Mesenteric fat pad (tissue), 1 donor: ENCODE measurements at regions not wholly inside any gene's neighbourhood (a gene's known extent, or its start where the extent isn't known, plus 50 kb on each side); places are given as distances from the start of the nearest gene placed in this dataset.
"Not testable (repeated sequence)": the region's sequence is repeated elsewhere in the genome, so short reads cannot be mapped to it uniquely, and the experiment has no call there.

Source experiments
- DNase-seq: peaks from one replicate; pipeline ENCODE4 v3.0.0-alpha.2; 2020; ENCODE audit warnings: low spot score
- donor health status: DM: yes; HTN: yes; CAD: no.

DNA sequence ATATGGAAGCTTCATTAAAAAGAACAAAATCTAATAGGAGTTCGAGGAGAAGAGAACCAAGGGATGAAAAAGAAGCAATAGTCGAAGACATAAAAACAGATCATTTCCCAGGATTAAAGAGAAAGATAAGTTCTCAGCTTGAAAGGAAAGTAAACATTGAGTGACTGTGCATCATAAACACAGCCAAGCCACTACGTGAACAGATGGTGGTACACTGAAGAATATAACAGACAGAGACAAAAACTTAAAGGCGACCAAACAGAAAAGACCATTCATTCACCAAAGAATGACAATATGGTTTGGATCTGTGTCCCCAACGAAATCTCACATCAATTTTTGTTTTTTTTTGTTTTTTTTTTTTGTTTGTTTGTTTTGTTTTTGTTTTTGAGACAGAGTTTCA is 210.8 kb upstream of the LINGO1 start:
- DNase-seq: no peak

DNA sequence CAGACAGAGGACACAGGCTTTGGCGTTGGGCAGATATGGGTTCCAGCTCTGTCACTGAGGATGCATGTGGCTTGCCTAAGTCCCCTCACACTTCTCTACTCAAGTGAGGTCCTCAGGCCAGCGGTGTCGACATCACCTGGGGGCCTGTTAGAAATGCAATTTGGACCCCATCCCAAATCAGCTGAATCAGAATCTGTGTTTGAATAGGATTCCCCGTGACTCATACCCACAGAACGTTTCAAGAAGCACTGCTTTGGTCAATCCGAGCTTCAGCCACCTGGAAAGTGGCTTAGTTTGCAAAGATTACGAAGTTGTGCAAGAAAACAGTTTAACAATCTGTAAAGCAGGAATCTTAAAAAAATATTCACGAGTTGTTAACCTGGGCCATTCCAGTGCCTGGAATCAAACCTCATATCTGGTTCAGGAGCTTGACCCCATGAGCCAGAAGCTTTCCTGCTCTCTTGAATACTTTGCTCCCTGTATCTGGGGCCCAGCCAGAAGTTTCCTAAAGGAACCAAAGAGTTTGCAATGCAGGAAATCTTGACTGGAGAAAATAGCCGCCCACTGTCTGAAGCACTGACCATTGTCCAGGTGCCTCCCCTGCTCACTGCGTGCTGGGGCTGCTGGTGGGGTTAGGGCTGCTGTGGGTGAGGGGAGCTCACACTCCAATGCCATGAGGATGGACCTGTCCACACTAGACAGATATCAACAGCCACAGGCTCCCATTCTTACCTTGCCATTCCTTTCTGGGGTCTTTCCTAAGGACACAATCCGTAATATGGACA is 208.5 kb upstream of the LINGO1 start:
- no peak for DNase-seq

- no peak for DNase-seq
Measured at GRCh38 chr15:77839970-77840905, 207.5 kb upstream of the LINGO1 start.

- no peak for DNase-seq
Measured at GRCh38 chr15:77839456-77839855, 206.7 kb upstream of the LINGO1 start.

- DNase-seq: no peak
Measured at GRCh38 chr15:77838595-77838994, 205.9 kb upstream of the LINGO1 start.

DNA sequence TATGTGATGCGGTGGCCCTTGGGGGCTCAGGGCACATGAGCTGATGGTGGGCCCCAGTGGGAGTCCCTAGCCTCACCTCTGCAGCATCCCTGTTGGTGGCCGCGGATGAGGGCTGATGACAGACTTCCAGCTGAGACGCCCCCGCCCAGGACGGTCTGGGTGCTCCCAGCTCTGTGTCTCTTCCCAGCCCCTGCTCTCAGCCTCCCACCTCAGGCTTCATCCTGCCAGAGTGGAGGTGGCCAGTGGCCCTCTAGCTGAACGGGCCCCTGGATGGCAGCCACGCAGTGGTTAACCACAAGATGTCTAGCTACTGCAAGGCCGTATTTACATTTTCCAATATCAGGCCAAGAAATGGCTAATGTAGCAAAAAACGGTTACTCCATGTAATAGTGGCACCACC is 205.3 kb upstream of the LINGO1 start:
- no peak for DNase-seq

DNA sequence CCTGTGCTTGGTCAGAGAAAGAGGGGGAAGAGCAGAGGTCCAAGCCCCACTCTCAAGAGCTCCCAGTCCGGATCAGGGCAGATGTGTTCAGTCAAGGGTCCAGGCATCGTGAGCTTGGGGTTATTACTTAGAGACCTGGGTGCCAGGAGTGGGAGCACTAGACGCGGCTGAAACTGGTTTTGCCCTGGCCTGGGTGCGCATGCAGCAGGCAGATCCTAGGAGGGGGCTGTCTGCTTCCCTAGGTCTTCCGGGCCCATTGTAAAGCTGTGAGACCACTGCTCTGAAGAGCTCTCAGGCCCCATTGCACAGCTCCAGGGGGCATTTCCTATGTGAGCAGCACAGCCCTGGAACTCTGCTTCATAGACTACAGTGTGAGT is 204.9 kb upstream of the LINGO1 start:
- DNase-seq: no peak

DNA sequence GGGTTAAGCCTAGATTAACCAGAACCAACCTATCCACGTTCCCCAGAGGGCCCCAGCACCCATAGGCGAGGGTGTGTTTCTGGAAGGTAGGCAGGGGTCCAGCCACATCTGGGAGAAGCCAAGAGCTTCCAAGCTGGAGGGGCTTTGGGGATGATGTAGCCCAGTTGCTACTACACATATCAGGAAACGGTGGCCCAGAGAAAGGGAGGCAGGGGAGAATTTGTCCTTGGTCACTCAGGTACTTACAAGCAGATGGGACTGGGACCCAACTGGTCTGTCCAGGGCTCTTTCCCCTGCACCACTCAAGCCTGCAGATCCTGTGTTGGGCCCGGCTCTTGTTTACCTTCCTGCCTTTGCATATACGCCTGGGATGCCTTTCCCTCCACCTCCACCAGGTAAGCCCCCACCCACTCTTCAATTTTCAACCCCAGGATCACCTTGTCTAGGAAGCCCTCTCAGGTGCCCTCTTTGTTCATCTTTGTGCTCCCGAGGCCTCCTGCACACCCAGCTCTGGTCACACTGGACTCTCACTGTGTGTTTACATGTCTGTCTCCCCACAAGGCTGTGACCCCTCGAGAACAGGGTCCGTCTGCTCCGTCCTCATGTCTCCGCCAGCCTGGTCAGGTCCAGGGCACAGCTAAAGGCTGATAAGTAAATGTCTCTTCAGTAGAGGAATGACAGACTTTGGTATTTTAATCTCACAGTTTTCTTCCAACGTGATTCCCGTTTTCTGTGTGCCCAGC is 204.4 kb upstream of the LINGO1 start:
- no peak for DNase-seq

DNA sequence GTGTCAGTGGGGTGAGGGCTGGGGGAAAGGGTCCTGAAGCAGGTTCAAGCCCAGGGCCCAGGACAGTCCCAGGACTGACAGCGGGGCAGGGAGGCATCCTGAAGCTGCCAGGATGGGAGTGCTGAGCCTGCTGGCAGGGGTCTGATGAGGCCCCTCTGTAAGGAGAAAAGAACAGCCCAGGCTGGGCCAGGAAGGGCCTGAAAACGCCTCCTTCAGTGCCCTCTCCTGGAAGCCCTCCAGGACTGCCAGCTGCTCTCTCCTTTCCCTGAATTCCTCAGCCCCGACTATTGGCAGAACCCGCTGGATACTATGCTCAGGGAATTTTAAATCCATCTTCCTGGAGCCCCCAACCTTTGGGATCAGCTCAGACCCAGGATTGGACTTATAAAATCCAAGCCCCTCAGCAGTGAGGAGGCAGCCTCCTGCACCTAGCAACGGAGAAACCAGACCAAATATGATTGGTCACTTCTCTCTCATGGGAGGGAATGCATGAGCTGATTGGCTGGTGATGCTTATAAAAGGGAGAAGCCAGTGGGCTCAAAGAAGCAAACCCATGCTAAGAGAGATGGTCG is 203.5 kb upstream of the LINGO1 start:
- no peak for DNase-seq

GRCh38 chr15:77834276-77834990 is 201.7 kb upstream of the LINGO1 start:
- no peak for DNase-seq

DNA sequence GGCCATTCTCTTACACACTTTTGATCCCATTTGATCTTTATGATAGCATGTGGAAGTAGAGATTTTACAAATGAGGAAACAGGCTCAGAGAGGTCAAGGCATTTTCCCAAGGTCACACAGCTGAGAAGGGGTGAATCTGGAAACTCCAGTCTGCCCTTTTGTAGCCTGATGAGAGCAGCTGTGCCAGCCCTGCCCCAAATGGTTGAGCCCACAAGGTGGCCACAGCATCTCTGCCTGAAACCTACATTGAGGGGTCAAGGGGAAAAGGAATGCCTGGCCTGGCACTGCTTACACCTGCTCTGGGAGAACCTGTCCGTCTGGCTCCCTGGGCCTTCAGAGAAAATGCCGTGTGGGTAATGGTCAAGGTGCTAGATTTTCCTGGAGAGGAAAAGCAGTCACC is 200.2 kb upstream of the LINGO1 start:
- DNase-seq: no peak

DNA sequence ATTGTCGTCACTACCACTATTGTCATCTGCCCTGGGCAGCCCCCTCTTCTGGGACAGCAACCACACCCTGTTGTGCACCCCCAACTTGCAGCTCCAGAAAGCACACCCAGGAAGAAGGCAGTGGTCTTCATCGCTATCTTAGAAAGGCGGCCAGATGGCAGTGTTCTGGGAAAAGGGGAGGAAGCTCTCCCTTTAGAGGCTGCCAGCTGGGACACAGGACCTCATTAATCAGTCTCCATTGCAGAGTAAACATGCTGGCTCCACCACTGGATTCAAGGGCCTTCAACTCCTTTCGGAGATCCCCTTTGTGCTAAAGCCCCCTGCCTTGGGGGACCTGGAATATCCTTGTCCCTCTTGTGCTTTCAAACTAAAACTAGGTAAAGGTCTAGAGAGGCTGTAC is 199.3 kb upstream of the LINGO1 start:
- no peak for DNase-seq

DNA sequence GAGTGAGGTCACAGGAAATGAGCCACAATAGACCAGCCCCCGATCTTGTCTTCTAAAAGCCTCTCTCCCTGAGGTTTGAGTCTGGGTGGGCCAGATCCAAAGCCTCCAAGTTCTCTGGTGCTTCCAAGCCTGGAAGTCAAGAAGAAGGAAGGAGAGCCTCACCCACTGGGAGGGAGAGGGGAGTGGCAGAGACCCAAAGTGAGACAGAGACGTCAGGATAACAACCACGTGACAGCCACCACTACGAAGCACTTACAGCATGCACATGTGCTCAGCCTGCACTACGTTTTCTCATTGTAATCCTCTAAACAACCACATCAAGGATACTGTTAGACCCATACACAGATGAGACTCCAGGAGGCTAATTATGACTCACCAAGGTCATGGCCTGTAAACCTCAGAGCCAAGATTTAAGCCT is 197.3 kb upstream of the LINGO1 start:
- no peak for DNase-seq

DNA sequence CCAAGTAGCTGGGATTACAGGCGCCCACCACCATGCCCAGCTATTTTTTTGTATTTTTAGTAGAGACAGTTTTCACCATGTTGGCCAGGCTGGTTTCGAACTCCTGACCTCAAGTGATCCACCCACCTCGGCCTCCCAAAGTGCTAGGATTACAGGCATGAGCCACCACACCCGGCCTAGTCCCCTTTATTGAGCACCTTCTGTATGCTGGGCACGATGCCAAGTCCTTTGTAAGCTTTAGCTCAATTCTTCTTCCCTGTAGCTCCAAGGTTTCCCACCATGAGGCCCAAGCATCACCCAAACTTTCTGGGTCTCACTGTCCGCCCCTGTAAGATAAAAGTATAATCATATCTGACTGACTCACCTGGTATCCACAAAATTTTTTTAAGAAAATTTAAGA is 196.6 kb upstream of the LINGO1 start:
- DNase-seq: not testable (repeated sequence)

DNA sequence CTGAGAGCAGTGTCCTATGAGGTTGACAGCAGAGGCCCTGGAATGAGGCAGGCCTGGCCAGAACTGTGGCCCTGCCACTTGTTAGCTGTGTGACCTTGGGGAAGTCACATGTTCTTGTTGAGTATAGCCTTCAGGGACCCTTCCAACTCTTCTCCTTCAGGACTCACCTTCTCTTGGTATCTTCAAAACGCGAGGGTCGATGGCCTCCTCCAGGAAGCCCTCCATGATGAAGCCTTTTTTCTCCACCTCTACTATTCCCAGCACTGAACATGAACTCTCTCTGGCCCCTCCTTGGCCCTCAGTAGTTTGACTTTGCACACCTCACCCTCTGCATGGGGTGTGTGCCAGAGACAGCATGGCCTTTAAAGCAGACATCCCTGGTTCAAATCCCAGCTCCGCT is 195.1 kb upstream of the LINGO1 start:
- no peak for DNase-seq

GRCh38 chr15:77826006-77826695 is 193.4 kb upstream of the LINGO1 start:
- no peak for DNase-seq

DNA sequence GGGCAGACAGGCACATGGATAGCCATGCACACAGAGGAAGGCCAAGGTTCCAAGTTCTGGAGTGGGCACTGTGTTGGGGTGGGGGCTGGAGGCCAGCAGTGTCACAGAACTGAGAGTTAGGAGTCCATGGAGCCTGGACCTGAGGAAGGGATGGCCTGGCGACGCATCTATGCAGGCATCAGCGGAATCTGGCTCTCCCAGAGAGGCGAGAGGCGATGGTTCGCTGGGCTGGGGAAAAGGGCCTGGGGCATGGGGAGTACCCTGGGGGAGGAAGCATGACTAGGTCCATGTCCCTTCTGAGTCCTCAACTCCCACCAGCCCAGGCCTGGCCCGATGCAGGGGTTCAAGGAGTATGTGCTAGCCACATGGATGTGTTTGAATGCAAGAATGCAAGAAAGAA is 192.8 kb upstream of the LINGO1 start:
- no peak for DNase-seq

DNA sequence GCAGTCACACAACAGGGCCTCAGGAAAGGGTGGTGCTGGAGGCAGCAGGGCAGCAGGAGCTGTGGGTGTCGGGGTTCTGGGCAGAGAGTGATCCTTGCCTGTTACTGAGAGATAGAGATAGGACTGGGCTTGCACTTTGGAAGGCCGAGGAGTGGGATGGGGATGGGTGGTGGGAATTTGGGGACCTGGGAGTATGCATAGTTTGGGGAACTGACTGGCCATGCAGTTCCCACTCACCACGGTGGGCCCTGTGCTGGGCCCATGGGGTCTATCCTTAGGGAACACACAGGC is 192.5 kb upstream of the LINGO1 start:
- DNase-seq: no peak

- DNase-seq: no peak
Measured at GRCh38 chr15:77824361-77825251, 191.9 kb upstream of the LINGO1 start.
